ENCODE measurements at regions not wholly inside any gene's neighbourhood (a gene's known extent, or its start where the extent isn't known, plus 50 kb on each side); places are given as distances from the start of the nearest gene placed in this dataset.

- TF ChIP-seq EZH2phosphoT487 (IDR thresholded peaks at IDR 0.05; ENCODE audit: insufficient read depth, low read depth) (no peak), EZH2 (IDR thresholded peaks at IDR 0.05; ENCODE audit: insufficient read depth, poor library complexity, severe bottlenecking) (no peak)
Observed at GRCh38 chr2:56715683-56716082, 531.9 kb downstream of the CCDC85A start.

Measured in GM23248 (cell line).